ENCODE measurements at regions not wholly inside any gene's neighbourhood (a gene's known extent, or its start where the extent isn't known, plus 50 kb on each side); places are given as distances from the start of the nearest gene placed in this dataset.
"Not testable (repeated sequence)": the region's sequence is repeated elsewhere in the genome, so short reads cannot be mapped to it uniquely, and the experiment has no call there.

DNA sequence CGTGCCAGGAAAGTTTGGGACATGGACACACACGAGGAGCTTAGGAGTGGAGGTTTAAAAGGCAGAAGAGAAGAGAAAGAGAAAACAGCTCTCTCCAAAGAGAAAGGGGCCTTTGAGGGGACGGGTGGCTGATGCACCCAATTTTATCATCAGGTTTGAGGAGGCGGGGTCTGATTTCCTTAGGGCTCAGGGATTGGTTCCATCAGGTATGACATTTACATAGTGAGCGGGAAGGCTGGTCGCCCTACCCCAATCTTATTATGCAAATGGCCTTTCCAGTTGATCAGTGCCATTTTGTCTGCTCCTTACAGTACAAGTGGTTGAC, 749.1 kb upstream of the TPTE start:
- TF ChIP-seq, protein P1, sequence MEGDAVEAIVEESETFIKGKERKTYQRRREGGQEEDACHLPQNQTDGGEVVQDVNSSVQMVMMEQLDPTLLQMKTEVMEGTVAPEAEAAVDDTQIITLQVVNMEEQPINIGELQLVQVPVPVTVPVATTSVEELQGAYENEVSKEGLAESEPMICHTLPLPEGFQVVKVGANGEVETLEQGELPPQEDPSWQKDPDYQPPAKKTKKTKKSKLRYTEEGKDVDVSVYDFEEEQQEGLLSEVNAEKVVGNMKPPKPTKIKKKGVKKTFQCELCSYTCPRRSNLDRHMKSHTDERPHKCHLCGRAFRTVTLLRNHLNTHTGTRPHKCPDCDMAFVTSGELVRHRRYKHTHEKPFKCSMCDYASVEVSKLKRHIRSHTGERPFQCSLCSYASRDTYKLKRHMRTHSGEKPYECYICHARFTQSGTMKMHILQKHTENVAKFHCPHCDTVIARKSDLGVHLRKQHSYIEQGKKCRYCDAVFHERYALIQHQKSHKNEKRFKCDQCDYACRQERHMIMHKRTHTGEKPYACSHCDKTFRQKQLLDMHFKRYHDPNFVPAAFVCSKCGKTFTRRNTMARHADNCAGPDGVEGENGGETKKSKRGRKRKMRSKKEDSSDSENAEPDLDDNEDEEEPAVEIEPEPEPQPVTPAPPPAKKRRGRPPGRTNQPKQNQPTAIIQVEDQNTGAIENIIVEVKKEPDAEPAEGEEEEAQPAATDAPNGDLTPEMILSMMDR (IDR thresholded peaks at IDR 0.05; ENCODE audit: low read depth, low read length) = no peak
- Histone ChIP-seq H3K4me3 (ENCODE audit: low read depth, low read length) (no peak overlapping the region), H3K27ac (ENCODE audit: low read depth, low read length) (no peak overlapping the region), H3K9me3 (ENCODE audit: control insufficient read depth, insufficient read depth, low read length) (peaks cover 76% of the 10 kb centered on the region), H3K27me3 (ENCODE audit: control insufficient read depth, insufficient read depth, low read length) (no peaks in the 10 kb centered on the region)
- no peak for DNase-seq (ENCODE audit: low read depth, low spot score)
- POLR2A ChIA-PET = no interaction called here
- CTCF ChIA-PET = no interaction called here

DNA sequence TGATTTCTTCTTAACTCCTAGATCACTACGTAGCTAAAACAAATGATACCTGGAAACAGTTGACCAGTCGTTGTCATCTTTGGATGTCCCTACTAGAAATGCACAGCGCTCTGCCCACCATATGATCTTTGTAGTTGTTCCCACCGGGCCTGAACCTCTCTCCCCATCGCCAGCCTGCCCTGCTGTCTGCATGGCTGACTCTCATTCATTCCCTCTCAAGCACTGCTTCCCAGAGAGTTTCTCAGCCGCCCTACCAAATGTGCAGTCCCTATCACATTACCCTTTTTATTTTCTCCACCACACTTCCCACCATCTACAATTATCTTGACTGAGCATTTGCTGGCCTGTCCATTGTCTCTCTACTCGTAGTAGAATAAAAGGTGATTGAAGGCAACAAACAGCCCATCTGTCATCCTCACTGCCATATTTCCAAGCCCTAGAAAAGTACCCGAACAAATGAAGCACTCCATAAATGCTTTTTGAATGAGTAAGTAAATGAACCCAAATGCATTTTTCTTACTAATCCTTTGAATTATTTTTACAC, 748.4 kb upstream of the TPTE start:
- H3K27ac ChIP-seq (ENCODE audit: low read depth, low read length); POLR2A ChIA-PET; H3K27me3 ChIP-seq (ENCODE audit: control insufficient read depth, insufficient read depth, low read length); CTCF ChIA-PET; DNase-seq (ENCODE audit: low read depth, low spot score); H3K4me3 ChIP-seq (ENCODE audit: low read depth, low read length): not testable (repeated sequence)
- H3K9me3 ChIP-seq (ENCODE audit: control insufficient read depth, insufficient read depth, low read length) = peaks cover 70% of the 10 kb centered on the region

DNA sequence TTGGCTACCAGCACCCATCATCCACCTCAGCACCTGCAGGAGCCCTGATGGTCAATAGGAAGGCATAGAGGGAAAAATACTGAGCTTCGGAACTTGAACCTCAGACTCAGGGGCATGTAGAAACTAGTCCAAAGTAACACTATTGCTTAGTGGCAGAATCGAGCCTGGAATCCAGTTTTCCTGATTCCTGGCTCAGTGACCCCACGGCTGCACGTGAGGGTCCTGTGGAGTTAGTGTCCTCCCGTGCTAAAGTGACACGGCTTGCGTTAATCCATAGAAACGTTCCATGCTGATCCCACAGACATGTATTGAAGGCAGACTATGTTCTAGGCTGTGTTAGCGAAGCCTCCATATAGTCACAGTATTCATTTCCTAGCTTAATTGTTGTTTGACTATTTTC, 747.0 kb upstream of the TPTE start:
- TF ChIP-seq, protein P1 (IDR thresholded peaks at IDR 0.05; ENCODE audit: low read depth, low read length) = no peak
- no peaks in the 10 kb centered on the region for H3K27me3 ChIP-seq (ENCODE audit: control insufficient read depth, insufficient read depth, low read length)
- ChIA-PET CTCF (no interaction called here), POLR2A (no interaction called here)
- H3K27ac ChIP-seq (ENCODE audit: low read depth, low read length) = no peak overlapping the region
- H3K4me3 ChIP-seq (ENCODE audit: low read depth, low read length) = no peak overlapping the region
- H3K9me3 ChIP-seq (ENCODE audit: control insufficient read depth, insufficient read depth, low read length) = peaks cover 63% of the 10 kb centered on the region
- no peak for DNase-seq (ENCODE audit: low read depth, low spot score)

DNA sequence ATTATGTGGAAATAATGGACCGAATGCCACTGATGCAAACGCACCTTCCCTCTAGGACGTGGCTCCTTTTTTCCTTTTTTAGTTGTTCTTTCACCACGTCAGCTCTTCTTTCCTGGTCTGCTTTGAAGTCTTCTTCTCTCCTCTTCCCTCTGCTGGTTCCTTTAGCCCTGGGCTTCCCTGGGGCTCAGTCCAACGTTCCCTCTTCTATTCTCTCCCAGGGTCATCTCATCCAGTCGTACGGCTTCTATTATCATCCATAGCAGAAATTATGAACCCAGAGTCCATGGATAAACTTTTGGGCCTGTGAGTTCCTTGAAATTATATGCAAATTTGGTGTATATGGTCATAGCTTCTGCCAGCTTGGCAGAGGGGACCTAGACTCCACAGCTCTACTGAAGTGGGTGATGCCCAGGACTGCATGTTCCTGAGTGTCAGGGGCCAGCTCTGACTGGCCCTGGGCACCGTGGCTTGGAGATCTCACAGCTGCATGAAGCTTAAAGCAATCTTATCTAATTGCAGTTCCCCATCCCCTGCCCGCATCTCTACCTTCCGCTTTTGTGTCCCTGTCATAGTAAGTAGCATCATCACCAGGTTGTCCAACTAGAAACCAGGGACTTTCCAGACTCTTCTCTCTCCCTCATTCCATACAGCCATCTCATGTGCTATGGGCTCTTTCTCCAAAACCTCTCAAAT, 746.3 kb upstream of the TPTE start:
- H3K27ac ChIP-seq (ENCODE audit: low read depth, low read length); H3K27me3 ChIP-seq (ENCODE audit: control insufficient read depth, insufficient read depth, low read length); DNase-seq (ENCODE audit: low read depth, low spot score); POLR2A ChIA-PET; H3K4me3 ChIP-seq (ENCODE audit: low read depth, low read length); CTCF ChIA-PET: not testable (repeated sequence)
- peaks cover 58% of the 10 kb centered on the region for H3K9me3 ChIP-seq (ENCODE audit: control insufficient read depth, insufficient read depth, low read length)

DNA sequence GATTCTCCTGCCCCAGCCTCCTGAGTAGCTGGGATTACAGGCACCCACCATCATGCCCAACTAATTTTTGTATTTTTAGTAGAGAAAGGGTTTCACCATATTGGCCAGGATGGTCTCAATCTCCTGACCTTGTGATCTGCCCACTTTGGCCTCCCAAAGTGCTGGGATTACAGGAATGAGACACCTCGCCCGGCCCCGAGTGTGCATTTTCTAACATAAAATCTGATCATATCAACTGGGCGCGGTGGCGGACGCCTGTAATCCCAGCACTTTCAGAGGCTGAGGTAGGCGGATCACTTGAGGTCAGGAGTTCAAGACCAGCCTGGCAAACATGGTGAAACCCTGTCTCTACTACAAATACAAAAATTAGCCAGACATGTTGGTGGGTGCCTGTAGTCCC, 745.5 kb upstream of the TPTE start:
- H3K4me3 ChIP-seq (ENCODE audit: low read depth, low read length); H3K27me3 ChIP-seq (ENCODE audit: control insufficient read depth, insufficient read depth, low read length); CTCF ChIA-PET; H3K27ac ChIP-seq (ENCODE audit: low read depth, low read length); DNase-seq (ENCODE audit: low read depth, low spot score); POLR2A ChIA-PET: not testable (repeated sequence)
- peaks cover 54% of the 10 kb centered on the region for H3K9me3 ChIP-seq (ENCODE audit: control insufficient read depth, insufficient read depth, low read length)

DNA sequence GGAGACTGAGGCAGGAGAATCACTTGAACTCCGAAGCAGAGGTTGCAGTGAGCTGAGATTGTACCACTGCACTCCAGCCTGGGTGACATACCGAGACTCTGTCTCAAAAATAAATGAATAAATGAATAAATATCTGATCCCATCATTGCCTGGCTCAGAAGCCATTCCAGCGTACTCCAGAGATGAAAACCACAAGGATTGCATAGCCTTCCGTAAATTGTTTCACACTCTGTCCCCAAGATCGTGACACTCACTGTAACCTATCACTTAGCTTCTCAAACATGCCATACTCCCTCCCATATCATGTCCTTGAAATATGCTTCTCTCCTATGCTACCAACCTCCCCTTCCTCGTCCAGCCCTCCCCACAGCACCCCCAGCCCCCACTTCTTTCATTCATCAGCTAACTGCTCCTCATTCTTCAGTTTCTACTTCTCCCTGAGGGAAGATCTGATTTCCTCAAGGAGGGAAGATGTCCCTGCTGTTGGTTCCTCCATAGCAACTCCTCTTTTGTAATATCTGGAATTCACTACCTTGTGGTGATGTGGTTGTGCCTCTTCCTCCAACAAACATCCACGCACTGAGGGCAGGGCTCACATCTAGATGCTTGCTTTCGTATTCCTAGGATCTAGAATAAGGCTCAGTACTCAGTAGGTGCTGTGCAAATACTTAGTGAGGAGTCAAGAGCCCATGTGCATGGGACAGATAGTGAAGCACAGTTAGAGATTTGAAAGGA, 744.9 kb upstream of the TPTE start:
- POLR2A ChIA-PET = not testable (repeated sequence)

DNA sequence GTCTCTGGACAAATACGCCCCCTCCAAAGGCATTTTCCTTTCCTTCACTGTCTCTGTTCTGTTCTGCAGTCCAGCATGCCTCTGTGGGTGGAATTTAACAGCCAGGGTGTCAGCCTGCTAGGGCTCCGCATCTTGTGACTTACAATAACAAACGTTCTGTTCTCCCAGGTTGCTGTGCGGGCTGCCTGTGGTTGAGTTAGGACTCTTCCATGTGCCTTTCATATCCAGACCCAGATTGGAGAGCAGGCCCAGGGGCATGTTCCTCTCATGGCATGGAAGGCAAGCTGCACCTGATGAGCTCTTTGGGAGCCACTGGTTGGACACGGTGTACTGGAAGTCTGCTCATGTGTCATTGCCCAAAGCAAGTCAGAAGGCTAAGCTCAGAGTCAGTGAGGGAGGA, 742.8 kb upstream of the TPTE start:
- H3K9me3 ChIP-seq (ENCODE audit: control insufficient read depth, insufficient read depth, low read length) = peaks cover 37% of the 10 kb centered on the region
- CTCF ChIA-PET; H3K27me3 ChIP-seq (ENCODE audit: control insufficient read depth, insufficient read depth, low read length); H3K27ac ChIP-seq (ENCODE audit: low read depth, low read length); H3K4me3 ChIP-seq (ENCODE audit: low read depth, low read length); POLR2A ChIA-PET; DNase-seq (ENCODE audit: low read depth, low spot score): not testable (repeated sequence)

More for the DNA sequence above, 744.9 kb upstream of the TPTE start:
- peaks cover 52% of the 10 kb centered on the region for H3K9me3 ChIP-seq (ENCODE audit: control insufficient read depth, insufficient read depth, low read length)
- H3K27me3 ChIP-seq (ENCODE audit: control insufficient read depth, insufficient read depth, low read length); CTCF ChIA-PET; H3K27ac ChIP-seq (ENCODE audit: low read depth, low read length); H3K4me3 ChIP-seq (ENCODE audit: low read depth, low read length); DNase-seq (ENCODE audit: low read depth, low spot score): not testable (repeated sequence)

All from AG04450 (cell line).